HG03432 (cell line): ENCODE measurements at regions not wholly inside any gene's neighbourhood (a gene's known extent, or its start where the extent isn't known, plus 50 kb on each side); places are given as distances from the start of the nearest gene placed in this dataset.

Experiments
- ATAC-seq: cut with Tn5 transposase; IDR thresholded peaks from one replicate; pipeline ENCODE4 v1.9.1; 2021; ENCODE audit warnings: mild to moderate bottlenecking, moderate library complexity; ENCODE audit not compliant: unreplicated experiment

DNA sequence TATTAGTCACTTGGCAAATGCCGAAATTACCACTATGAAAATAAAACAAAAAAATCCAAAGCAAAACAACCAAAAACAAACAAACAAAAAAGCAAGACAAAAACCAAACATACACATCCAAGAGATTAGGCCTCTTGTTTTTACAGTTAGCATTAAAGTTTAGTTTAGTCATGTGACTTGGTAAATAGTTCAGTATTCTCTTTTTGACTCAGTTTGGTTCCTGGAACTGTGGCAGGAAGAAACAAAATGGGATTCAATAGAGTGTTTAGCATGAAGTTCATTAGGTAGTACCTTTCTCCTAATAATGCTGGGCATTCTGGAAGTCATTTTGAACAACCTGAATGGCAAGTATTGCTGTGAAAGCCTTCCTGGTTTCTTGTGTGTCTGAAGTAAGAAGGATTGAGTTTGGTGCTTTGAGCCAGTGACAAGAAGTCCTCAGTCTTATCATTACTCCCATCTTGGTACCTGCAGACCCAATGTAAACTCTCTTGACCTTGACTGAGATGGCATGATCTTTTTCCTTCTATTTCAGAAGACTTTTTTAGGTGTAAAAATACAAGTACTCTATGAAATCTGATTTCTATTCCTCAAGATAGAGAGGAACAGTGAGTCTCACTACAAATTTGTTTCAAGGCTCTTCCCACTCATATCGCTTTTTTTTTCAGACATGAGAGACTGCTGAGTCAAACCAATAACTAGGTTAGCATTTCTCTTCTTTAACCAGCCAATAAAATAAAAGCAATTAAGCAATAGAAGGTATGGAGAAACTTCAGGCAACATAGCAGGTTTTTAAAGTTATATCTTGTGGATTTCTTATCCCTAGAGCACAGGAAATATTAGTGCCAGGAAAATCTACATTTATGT, 223.6 kb upstream of the PREP start:
- no peak for ATAC-seq

DNA sequence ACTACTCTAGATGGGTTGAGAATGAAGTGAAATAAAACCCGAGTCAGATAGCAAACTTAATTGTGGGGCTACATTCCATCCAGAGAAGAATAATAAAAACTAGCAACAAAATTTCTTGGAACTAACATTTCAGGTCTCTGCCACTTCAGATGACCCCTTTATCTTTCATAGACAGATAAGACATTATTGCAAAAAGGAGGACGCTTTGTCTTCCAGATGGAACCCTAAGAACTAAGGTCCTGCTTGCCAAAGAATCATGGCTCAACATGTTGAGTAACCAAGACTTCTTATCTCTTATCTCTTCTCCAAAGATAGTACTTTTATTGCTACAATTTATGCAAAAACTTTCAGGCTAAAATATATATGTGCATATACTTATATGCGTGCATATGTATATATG, 221.1 kb upstream of the PREP start:
- no peak for ATAC-seq

DNA sequence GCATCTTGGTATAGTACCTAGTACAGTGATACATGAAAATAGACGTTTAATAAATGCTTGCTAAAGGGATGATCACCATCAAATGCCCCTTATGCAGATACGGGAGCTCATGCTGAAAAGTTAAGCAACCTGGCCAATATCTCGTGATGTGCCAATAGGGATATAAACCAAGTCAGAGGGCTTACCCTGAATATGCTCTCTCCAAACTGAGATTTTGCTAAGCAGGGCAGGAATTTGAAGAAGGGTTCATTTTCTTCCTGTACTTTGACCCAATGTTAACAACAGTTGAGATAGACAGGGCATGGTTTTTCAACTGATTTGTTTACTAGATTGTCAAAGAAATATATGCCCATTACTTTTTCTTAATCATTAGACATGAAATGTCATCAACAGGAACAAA, 219.3 kb upstream of the PREP start:
- no peak for ATAC-seq

- ATAC-seq, result no peak
These were observed 218.8 kb upstream of the PREP start for GRCh38 chr6:105621564-105622175.

- ATAC-seq, result no peak
These were observed 218.0 kb upstream of the PREP start for GRCh38 chr6:105620878-105621277.

- no peak for ATAC-seq
These were observed 217.3 kb upstream of the PREP start for GRCh38 chr6:105619971-105620741.

DNA sequence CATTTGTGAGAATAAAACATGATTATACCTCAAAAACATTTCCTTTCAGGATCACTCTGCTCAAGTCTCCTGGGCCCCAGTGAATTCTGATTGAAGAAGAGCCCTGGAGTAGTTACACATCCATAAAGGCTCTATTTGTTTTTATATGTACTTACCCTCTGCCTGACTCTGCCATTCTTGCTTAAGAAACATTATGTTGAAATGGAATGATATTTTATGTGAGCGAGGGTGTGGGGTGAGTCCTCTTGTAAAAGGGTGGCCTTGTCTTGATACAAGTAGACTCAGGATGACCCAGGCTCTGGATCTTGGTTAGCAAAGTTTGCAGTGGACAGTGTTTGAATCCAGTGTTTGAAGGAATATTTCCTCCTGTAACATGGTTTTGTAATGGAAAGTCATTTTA, 215.4 kb upstream of the PREP start:
- ATAC-seq, result no peak

- ATAC-seq, result no peak
These were observed 213.6 kb upstream of the PREP start for GRCh38 chr6:105616521-105616920.

DNA sequence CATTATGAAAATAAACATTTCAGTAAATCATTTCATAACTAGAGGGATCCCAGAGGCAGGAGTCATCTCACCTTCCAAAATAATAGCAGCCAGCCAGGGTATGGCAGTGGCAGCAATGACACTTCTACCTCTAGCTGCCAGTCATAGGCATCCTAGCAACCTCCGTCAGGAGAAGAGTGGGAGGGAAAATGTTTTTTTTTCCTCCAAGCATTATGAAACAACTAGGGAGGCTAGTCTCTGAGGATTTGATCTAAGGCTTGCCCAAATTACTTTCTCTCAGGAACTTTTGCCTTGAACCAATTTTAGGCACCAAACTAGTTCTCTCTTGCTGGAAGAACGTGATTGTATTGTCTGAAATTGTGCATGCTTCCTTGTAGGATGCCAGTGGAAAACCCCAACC, 208.7 kb upstream of the PREP start:
- ATAC-seq, result no peak

GRCh38 chr6:105609375-105609991, 206.6 kb upstream of the PREP start:
- ATAC-seq, result no peak

GRCh38 chr6:105608711-105609374, 206.0 kb upstream of the PREP start:
- no peak for ATAC-seq

- ATAC-seq, result no peak
These were observed 205.0 kb upstream of the PREP start for GRCh38 chr6:105607636-105608621.

- no peak for ATAC-seq
These were observed 204.1 kb upstream of the PREP start for GRCh38 chr6:105606831-105607463.

DNA sequence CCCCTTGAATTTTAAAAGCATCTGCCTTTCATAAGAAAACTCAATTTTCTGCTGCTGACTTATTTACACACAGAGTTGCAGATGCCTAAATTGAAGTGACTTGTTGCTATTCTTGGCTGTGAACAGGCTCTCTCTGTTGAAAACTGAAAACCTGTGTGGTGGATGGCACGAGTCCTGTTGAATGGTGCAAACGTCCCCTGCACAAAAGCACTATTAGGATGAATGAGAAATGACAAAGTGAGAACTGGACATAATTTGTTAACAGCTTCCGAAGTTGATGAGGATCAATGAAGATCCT, 201.7 kb upstream of the PREP start:
- ATAC-seq, result no peak

DNA sequence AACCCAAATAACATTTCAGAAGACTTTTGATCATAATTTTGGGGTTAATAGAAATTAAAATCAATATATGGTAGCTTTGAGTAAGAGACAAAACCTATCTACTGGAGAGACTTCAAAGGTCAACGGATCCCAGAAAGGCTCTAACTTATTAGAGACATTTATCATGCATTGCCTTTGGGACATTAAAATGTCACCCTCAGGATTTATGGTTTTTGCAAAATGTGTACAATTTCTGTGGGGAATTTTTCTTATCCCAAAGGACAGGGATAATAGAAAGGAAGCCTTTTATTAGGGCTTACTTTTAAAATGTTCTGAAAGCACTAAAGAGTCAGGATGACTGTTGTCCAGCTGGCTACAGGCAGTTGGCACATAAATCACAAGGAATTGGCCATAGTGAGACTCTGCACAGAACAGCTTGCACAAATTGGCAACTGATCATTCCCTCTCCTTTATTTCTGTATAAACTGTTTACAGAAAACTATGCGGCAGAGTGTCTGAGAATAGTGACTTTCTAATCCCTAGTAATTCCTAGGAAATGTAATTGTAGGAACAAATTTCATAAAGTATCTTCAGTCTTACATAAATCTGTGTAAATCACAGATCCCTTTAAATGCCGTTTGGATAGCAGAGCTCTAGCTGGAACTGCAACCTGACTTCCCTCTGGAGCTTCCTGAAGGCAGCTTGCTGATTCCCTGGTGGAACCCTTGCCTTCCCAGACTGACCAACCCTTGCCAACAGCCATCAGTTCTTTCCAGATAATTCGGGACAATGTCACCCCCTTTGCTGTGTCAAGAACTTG, 201.1 kb upstream of the PREP start:
- ATAC-seq, result no peak

DNA sequence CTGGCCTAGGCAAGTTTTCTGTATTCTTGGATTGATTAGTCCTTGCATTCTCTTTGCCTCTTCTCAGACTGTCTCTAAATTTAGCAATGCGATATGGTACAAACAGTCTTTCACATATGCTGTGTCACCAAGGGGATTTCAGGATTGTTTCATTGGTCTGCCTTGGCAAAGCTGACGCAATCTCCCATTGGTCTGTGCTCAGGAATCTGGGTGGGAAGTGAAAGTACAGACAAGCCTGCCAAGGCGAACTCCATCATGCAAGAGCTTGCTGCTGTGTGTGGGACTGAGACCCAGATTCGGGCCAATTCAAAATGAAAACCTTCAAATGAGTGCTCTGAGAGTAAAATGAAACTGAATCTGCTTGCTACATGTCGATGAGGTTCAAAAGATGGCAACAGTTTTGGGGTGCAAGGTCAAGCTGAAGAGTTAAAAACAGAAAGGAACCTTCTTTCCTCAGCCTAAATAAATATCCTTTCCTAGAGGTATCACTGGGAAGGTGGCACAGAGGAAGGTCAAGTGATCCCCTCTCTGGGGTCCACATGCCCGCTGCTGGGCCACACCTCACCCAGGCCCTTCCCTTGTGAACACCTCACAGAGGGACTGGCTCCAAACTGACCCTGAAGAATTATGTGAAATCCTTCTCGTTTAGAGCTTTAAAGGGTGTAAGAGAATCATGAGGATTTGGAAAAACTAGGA, 198.8 kb upstream of the PREP start:
- ATAC-seq, result peak; percentile 92

DNA sequence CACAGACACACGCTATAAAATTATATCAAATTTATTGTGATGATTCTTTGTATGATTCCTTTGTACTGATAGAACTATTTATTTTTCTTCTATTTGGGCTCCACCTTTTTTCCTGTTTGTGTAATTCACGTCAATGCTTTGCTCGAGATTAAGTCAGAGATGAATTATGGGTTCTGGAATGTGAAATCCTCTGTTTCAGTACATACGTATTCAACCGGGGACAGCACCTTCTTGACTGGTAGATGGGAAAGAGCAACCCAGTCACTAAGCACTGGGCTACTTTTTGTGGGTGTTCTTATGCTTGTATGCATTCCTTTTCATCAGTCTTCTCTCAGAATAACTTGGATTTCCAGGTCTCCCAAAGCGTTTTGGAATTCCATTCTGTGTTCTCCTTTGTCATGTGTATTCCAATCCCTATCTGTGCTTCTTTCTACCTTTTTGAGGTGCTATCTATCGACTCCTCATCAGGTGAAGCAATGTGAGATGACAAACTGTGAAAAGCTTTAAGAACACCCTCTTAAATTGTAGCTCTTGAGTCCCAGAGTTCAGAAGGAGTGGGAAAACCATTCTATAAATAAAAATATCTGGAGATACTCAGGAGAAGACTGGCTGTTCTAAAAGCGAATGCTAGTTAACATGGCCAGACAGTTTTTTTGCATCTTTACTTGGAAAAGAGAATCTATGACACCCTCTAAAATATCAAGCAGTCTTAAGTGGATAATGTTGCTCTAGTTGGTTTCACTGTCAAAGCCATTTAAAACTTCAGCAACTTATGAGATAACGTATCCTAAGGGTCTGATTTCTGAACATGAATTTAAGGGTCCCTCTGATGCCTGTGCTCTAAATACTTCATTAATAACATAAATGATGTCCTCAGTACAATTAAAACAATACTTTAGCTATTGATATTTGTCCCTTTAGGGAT, 197.7 kb upstream of the PREP start:
- ATAC-seq, result no peak
